GM18502 (cell line): ENCODE measurements at regions not wholly inside any gene's neighbourhood (a gene's known extent, or its start where the extent isn't known, plus 50 kb on each side); places are given as distances from the start of the nearest gene placed in this dataset.
A peak's percentile ranks its signal among the peaks of the same experiment; 100 is the strongest.
"Not testable (repeated sequence)": the region's sequence is repeated elsewhere in the genome, so short reads cannot be mapped to it uniquely, and the experiment has no call there.

Experiments used
- ATAC-seq: cut with Tn5 transposase; IDR thresholded peaks from one replicate; pipeline ENCODE4 v1.9.1; 2021; ENCODE audit warnings: mild to moderate bottlenecking; ENCODE audit not compliant: unreplicated experiment, poor library complexity

DNA sequence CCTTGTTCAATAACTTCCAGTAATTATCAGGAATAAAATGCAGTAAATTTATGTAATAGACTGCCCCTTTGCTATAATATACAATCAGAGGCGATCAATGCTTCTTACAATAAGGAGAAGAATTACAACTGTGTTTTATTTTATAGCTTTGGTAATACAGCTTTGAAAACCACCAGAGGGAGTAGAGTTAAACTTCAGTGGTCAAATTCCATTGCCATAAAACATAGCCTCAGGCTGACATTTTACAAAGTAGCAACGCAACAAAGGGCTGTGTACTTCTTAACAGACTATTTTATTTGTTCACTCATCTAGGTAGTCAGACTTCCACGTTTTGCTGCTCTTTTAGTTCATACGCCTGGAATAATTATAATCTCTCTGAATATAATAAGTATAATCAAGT lies 58.5 kb downstream of the TEX13C start:
- ATAC-seq = no peak

DNA sequence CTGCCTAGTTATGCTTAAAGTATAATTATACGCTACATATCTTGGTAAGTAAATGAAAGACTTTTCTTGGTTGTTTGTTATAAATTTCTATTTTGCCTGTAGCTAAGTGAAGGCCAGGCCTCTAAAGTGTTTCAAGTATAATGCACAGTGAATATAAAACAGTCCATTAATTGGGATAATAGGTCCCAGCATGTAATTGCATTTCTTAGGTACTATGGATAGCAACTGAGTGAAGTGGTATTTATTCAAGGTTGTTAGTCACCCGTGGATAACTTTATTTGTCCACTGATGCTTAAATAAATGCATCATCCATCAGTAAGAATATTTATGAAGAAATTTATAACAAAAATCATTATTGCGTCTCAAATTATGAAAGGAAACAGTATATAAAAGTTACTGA lies 59.1 kb downstream of the TEX13C start:
- ATAC-seq = no peak

DNA sequence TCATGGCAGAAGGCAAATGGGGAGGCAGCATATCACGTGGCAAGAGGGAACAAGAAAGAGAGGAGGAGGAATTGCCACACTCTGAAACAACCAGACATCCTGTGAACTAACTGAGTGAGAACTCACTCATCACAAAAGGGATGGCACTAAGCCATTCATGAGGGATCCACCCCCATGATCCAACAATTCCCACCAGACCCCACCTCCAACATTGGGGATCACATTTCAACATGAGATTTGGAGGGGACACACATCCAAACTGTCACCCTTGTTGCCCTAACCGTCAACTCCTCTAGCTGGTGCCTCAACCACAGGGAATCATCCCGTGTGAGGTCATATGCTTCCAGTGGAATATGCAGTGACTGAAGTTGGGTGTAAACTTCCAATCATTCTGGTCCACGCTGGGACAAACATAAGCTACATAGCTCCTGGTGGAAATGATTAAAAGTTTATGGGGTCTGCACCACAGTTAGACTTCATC lies 62.5 kb downstream of the TEX13C start:
- no peak for ATAC-seq

DNA sequence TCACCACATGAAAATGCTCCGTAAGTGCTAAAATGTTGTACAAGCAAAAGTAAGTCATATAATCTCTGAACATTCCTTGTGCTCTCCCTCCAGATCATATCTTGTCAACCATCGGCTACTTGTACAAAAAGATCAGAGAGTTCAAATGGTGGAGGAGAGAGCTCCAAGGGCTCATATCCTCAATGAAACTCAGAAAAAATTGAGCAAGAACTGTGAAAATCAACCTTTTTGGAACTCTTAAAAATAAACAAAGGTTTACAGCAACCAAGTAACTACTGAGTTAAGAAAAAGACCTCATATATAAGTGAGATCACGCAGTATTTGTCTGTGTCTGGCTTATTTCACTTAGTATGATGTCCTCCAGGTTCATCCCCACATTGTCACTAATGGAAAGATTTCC lies 63.2 kb downstream of the TEX13C start:
- no peak for ATAC-seq

DNA sequence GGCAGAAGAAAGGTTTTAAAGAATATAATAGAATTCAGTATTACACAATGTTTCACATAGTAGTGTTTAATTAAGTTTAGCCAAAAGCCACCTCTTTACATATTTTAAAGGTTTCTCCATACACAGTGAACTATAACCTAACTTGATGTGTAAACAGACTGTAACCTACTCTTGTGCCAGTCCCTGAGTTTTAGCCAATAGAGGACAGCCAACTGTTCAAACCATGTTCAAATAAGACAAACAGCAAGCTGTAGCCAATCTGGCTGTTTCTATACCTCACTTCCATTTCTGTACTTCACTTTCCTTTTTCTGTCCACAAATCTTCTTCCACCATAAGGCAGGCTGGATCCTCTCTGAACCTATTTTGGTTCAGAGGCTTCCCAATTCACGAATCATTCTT lies 65.2 kb downstream of the TEX13C start:
- ATAC-seq = no peak

DNA sequence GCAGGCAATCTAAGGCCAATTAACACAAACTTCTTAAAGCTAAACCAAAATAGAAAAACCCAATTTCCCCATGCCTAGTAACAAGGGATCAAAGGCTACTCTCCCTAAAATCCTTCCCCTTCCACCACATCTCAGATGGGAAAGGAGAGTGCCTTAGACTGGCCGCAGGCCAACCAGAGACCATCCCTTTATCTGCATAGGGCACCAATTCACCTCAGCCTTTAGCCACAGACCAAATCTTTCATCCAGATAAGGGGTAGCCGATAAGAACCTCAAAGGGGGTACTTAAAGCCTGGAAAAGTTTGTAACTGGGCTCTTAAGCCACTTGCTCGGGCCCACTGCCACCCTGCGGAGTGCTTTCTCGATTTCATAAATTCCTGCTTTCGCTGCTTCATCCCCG lies 68.3 kb downstream of the TEX13C start:
- ATAC-seq = no peak

DNA sequence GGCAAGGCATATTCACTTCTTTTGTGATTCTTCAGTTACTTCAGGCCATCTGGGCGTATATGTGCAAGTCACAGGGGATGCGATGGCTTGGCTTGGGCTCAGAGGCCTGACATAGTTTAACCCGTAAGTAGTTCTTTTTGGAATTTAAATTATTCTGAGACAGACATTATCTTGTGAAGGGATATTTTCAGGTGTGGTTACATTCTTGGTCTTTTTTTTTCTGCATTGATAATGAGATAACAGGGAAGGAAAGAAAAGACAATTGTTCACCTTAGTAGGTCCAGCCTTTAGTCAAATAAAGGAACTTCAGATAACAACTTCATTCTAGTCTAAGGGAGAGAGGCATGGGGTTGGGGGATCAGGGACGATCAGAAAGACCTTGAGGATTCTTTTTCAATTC lies 74.8 kb downstream of the TEX13C start:
- ATAC-seq = no peak

DNA sequence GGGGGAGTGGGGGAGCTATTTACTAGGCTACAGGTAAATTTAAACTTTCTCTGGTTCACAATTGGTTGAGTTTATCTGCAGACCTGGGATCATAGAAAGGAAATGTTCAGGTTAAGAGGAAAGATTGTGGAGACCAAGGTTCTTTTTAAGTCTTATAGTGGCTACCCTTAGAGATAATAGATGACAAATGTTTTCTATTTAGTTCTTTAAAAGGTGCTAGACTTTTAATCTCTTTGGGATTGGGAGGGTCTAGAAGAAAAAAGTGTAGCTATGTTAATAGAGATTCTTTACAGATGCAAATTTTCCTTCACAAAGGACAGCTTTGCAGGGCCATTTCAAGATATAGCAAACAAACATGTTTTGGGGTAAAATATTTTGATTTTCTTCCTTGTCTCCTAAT lies 76.0 kb downstream of the TEX13C start:
- no peak for ATAC-seq

DNA sequence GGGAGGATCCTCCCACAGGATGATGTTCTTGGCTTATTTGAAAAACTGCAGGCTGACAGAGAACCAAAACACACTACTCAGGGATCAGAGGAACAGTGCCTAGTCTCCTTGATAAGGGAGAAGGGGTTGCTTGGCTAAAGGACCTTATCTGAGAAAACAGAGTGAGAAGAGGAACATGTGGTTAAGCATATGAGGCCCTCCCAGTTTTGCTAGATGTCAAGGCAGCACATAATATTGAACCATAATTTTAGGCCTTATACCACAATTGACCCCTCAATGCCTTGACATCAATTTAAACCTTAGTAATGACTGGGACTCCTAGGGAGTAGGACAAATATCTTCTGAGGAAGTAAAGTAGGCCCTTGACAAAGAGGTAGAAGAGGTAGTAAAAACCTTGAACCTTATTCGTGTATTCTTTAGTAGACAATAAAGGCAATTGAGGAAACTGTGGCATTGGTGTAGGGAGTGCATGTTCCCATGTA lies 79.3 kb downstream of the TEX13C start:
- no peak for ATAC-seq

DNA sequence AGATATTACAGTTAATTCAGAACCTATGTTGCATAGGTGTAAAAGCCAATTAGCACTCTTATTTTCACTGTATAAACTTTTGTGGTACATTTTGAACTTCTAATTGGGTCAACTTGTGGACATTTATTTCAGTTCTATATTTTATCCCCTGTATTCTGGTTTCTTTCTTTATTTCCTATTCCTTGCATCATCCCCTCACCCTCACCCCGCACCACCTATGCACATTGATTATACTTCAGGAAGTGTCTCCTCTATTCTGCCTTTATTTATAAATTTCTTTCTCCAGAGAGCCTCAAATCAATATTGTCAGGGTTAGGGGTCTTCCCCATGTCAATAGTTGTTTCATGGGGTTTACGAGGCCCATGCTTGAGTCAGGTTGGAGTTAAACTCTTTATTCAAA lies 83.1 kb downstream of the TEX13C start:
- no peak for ATAC-seq

DNA sequence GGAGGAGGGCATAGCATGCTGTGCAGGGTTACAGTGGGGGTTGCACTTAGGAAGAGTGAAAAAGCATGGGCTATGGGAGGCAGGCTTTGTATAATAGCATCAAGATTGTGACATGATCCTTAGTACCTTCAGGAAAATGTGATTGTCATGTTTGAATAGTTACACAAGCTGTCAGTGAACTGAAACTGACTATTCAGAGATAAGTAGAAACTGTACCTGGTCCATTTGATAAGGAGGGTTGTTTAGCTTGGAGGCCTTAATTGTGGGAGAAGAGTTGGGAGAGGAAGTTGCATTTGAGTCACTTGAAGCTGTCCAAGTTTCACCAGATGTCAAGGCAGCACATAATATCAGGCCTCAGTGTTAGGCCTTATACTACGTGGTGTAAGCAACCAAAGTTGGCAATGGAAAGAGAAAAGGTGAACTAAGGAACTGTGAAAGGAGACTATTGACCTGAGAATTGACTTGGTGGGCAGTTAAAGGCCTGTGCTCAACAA lies 85.0 kb downstream of the TEX13C start:
- no peak for ATAC-seq

DNA sequence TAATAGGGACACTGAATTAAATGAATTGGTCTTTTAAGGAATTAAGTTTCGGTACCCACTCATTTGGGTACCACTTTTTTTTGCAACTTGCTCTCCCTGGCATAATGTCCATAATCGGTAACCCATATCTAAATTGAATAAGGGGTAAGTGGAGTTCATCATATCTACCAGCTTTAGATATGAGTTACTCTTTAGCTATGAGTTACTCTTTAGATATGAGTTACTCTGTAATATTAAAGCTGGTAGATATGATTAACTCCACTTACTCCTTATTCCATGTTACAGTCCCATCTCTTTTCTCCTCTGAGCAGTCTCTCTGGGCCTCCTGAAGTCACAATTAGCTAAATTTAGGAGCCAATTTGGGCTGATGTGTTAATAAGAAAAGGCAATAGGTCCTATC lies 85.7 kb downstream of the TEX13C start:
- ATAC-seq = no peak

DNA sequence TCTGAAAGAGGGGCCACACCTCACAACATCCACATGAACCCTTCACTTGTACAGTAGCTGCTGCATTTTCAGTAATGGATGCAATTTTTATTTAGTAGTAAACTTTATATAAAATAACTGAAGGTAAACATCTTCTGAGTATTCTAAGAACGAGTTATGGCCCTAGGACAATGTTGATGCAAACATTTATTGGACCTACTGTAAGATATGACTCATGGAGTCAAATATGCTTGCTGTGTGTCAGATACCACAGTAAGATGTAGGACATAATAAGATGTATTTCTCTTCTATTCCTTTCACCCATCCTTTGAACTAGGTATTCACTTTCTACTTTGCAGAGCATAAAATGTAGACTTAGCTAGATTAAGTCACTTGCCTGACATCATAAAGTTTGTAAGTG lies 87.6 kb downstream of the TEX13C start:
- ATAC-seq = no peak

DNA sequence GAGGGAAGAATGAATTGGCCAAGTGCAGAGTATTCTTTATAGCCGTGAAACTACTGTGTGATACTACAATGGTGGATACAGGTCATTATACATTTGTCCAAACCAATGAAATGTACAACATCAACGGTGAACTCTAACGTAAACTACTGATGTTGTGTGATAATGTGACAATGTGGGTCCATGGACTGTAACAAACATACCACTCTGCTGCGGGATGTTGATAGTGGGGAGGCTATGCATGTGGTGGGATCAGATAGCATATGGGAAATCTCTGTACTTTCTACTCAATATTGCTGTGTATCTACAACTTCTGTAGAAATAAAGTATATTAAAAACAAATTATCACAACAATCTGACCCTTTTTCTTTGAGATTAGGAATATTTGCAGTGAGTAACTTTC lies 101.1 kb downstream of the TEX13C start:
- ATAC-seq = no peak

DNA sequence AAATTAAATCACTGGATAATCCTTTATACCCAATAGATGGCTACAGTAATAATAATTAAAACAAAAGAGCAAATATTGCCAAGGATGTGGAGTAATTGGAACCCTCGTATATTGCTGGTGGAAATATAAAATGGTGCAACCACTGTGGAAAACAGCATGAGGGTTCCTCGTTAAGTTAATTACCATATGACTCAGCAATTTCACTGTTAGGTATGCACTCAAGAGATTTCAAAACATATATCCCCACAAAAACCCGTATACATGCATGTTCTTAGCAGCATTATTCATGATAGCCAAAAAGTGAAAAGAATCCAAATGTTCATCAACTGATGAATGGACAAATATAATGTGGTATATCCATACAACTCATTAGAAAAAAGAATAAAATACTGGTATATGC lies 103.3 kb downstream of the TEX13C start:
- no peak for ATAC-seq

DNA sequence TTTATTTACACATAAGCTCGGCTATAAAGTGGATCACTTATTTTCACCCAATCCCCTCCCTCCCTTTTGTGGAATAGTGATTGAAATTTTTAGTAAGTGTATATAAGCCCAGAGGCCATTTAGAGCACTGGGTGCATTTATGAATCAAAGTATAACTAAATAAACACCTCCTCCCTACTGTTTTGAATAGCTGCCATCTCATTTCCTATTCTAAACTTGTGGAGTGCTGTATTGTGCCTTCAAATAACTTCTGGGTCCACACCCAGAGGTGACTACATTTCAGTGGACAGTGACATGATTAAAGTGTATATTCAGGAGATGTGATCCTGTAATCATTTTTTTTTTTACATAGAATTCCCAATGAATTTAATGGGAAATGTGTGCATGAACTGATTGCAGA lies 104.9 kb downstream of the TEX13C start:
- no peak for ATAC-seq

DNA sequence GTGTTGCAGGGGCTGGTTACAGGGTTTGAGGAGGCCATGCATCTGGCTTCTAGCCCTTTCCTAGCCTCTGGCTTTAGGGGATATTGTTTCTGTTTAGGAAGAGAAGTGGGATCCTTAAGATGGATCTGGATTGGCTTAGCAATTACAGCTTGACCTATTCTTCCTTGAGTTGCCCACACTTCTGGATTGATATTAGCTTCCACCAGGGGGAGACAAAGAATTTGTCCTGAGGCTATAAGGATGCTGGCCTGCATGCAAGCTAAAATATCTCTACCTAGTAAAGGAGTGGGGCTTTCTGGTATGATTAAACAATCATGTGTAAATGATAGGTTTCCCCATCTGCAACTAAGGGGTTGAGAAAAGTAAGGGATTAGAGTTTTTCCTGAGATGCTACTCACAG lies 117.2 kb downstream of the TEX13C start:
- ATAC-seq = peak; percentile 66

DNA sequence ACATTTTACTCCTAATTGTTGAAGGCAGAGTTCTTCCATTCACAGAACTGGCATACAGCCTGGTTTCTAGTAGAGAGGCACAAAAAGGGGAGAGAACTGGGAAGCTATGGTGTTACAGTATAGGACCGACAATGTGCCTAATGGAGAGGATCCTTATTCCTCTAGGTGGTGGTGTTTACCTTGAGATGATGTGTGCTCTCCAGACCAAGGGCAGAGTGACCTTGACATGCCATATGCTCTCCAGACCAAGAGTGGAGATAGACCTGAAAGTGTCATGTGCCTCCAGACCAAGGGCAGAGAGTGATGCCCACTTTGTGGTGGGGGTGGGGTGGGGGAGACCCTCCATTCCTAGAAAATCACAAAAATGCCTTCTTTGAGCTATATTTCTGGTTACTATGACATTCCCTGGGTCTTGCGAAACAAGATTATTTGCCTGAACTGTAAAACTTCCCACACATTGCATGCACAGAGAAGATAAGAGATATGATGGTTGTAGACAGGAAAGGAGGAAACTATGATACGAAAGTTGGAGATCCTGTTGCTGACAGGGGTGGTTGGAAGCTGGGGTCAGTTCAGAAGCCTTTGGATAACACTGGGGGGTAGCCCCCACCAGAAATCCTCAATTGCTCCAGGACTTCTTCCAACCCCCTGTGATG lies 119.7 kb downstream of the TEX13C start:
- ATAC-seq = no peak

DNA sequence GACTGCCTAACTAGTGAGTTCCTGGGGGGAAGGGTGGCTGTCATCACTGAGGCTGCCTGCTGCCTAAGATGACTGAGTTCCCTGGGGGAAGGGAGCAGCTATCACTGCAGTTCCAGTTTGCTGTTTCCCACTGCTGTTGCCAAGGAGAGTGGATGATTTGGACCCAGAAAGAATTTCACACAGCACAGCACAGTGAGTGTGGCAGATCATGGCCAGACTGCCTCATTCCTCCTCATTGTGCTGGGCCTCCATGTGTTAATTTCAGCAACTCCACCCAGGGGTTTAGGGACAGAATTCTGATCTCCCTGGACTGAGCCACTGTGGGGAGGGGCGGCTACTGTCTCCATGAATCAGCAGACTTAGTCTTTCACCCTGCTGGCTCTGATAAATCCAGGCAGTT lies 125.0 kb downstream of the TEX13C start:
- ATAC-seq = no peak

DNA sequence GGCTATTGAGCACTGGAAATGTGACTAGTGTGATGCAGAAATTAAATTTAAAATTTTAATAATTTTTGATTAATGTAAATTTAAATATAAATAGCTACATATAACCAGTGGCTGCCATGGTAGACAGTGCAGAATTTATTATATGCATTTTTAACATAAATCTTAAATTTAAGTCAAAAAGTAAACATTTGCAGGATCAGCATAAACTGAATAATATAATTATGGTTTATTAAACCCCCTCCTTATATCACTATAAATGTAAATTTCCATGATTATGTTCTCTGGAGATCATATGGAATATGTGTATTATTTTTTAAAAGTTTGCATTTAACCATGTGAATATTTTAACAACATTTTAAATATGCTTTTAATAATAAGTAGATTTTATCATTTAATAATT lies 155.8 kb downstream of the TEX13C start:
- ATAC-seq = no peak

DNA sequence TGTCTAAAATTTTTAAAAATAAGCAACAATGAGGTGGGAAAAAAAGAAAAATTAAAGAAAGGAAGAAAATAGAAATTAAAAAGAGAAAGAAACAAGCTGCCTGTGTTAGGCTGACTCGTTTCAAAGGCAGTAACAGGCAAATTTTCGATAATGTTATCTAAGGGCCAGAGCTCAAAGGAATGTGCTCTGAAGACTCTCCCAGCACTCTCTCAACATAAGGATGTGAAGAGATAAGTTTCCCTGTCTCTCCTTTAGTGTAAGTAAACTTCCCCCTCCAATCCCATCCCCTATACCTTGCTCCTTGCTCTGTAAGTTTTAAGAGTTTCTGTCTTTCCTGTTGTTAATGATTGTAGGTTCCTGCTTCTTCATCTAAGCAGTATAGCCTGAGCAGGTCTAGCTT lies 172.8 kb downstream of the TEX13C start:
- no peak for ATAC-seq

DNA sequence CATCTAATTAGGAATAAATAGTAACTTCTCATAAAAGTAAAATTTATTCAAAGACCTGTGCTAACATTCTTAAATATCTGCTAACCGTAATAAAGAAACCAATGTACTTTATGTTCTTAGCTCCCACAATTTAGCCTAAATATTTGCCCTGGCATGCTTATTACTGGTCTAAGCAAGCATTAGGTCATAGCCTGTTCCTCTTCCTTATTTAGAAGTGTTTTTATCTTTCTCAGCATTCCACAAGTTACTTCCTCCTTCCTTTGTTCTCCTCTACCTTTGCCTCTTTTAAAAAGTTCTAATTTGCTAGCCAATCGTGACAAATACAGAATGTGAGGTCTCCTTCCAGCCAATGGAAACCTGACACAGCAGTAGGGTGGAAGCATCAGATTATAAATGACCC lies 173.3 kb downstream of the TEX13C start:
- ATAC-seq = not testable (repeated sequence)
